OCI-LY3 (cell line): ENCODE measurements at regions not wholly inside any gene's neighbourhood (a gene's known extent, or its start where the extent isn't known, plus 50 kb on each side); places are given as distances from the start of the nearest gene placed in this dataset.

Experiments
- H2AFZ ChIP-seq: fragments of 200-600, 300-600 bp; shearing (Covaris generic); 2 replicates; pipeline ENCODE4 v1.6.0; 2014; ENCODE audit warnings: antibody characterized with exemption, low read depth, low read length
- H3K27ac ChIP-seq: fragments of 200-600, 300-600 bp; sonication (generic); 2 replicates; pipeline ENCODE4 v1.5.1; 2014; ENCODE audit warnings: mild to moderate bottlenecking, low read length, moderate library complexity, mixed read lengths
- H3K27me3 ChIP-seq: fragments of 200-600, 300-600 bp; sonication (generic); 2 replicates; pipeline ENCODE4 v1.6.1; 2014; ENCODE audit warnings: low read depth, low read length, mixed read lengths
- H3K36me3 ChIP-seq: fragments of 200-600, 300-600 bp; sonication (generic); replicated peaks from 2 replicates; pipeline ENCODE3; 2014; ENCODE audit warnings: low read depth, low read length, mixed read lengths
- H3K4me1 ChIP-seq: fragments of 300-600, 200-600 bp; sonication (generic); 2 replicates; pipeline ENCODE4 v1.6.1; 2014; ENCODE audit warnings: low read length, mixed read lengths
- H3K4me2 ChIP-seq: fragments of 200-600, 300-600 bp; sonication (generic); 2 replicates; pipeline ENCODE4 v1.6.1; 2014; ENCODE audit warnings: low read length, mixed read lengths
- H3K4me3 ChIP-seq: fragments of 300-600, 200-600 bp; sonication (generic); 2 replicates; pipeline ENCODE4 v1.5.1; 2014; ENCODE audit warnings: antibody characterized with exemption, mild to moderate bottlenecking, low read length, moderate library complexity
- H3K79me2 ChIP-seq: fragments of 300-600, 200-600 bp; shearing (Covaris generic); 2 replicates; pipeline ENCODE4 v1.6.1; 2014; ENCODE audit warnings: mild to moderate bottlenecking, low read length, mixed read lengths
- H3K9ac ChIP-seq: fragments of 300-600, 200-600 bp; shearing (Covaris generic); 2 replicates; pipeline ENCODE4 v1.6.0; 2014; ENCODE audit warnings: mild to moderate bottlenecking, low read length, moderate library complexity
- H3K9me3 ChIP-seq: fragments of 200-600, 300-600 bp; shearing (Covaris generic); 2 replicates; pipeline ENCODE4 v1.6.1; 2014; ENCODE audit warnings: low read length, mixed read lengths; ENCODE audit not compliant: insufficient read depth
- H4K20me1 ChIP-seq: fragments of 200-600, 300-600 bp; sonication (generic); 2 replicates; pipeline ENCODE4 v1.6.1; 2016; ENCODE audit warnings: low read length, mixed read lengths; ENCODE audit not compliant: insufficient read depth
- EZH2phosphoT487 ChIP-seq: fragments of 200-600 bp; shearing (Covaris generic); IDR thresholded peaks from 2 replicates; pipeline ENCODE4 v1.6.1; 2018; ENCODE audit warnings: antibody characterized with exemption, mixed run types, low read depth
- TF ChIP-seq, protein P1 (sequence below): fragments of 200-600, 300-600 bp; sonication (generic); IDR thresholded peaks from 2 replicates; pipeline ENCODE4 v1.5.1; 2014; ENCODE audit warnings: antibody characterized with exemption, low read length, low read depth

DNA sequence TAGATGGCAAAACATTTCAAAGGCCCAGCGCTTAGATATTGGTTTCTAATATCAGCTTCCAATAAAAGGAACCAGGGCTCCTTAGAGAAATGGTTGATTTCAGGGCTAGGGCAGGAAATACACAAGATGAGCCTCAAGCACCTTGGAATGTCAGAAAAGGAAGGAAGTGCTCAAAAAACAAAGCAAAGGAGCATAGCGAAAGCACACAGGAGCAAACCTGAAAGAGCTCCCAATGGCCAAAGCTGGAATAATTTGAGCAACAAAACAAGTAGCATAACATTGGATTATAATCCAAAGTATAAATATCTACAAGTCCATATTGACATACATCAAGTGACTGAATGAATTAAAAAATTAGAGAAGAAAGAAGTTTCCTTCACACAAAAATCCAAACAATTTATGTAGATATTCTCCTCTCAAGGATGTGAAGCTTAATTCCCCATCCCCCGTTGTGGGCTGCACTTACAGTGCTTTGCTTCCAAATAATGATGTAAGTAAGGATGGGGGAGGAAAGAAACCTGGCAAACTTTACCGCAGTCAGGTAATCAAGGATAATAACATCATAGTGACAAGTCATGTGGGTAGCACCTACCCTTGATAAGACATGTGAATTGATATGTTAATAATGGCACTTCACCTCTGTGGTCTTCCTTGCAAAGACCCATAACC is 132.9 kb upstream of the DST start:
- no peak overlapping the region for H3K27ac ChIP-seq
- H3K9ac ChIP-seq, result no peak overlapping the region
- H3K4me2 ChIP-seq, result no peak overlapping the region
- TF ChIP-seq, protein P1, sequence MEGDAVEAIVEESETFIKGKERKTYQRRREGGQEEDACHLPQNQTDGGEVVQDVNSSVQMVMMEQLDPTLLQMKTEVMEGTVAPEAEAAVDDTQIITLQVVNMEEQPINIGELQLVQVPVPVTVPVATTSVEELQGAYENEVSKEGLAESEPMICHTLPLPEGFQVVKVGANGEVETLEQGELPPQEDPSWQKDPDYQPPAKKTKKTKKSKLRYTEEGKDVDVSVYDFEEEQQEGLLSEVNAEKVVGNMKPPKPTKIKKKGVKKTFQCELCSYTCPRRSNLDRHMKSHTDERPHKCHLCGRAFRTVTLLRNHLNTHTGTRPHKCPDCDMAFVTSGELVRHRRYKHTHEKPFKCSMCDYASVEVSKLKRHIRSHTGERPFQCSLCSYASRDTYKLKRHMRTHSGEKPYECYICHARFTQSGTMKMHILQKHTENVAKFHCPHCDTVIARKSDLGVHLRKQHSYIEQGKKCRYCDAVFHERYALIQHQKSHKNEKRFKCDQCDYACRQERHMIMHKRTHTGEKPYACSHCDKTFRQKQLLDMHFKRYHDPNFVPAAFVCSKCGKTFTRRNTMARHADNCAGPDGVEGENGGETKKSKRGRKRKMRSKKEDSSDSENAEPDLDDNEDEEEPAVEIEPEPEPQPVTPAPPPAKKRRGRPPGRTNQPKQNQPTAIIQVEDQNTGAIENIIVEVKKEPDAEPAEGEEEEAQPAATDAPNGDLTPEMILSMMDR, result no peak
- TF ChIP-seq EZH2phosphoT487, result no peak
- no peaks in the 10 kb centered on the region for H3K27me3 ChIP-seq
- no peaks in the 10 kb centered on the region for H3K4me1 ChIP-seq
- H3K4me3 ChIP-seq, result no peak overlapping the region
- no peaks in the 10 kb centered on the region for H3K79me2 ChIP-seq
- no peaks in the 10 kb centered on the region for H4K20me1 ChIP-seq
- H3K9me3 ChIP-seq, result no peaks in the 10 kb centered on the region
- no peaks in the 10 kb centered on the region for H3K36me3 ChIP-seq
- H2AFZ ChIP-seq, result no peak overlapping the region

DNA sequence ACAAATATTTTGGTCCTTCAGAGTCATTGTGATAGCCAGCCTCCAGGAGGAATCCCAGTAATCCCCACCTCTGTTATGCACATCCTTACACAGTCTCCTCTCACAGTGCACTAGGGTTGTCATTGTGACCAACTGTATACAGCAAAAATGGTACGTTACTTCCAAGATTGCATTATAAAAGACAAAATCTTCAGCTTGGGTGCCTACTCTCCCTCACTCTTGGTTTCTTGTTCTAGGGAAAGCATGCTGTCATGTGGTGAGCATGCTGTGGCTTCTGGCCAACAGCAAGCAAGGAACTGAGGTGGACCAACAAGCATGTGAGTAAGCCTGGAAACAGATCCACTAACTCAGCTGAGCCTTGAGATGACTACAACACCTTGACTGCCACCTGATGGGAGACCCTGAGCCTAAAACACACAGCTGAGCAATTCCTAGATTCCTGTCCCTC is 130.1 kb upstream of the DST start:
- Histone ChIP-seq H2AFZ (no peak overlapping the region), H4K20me1 (no peaks in the 10 kb centered on the region), H3K4me1 (peaks cover 7% of the 10 kb centered on the region), H3K27ac (no peak overlapping the region), H3K9ac (no peak overlapping the region), H3K36me3 (no peaks in the 10 kb centered on the region), H3K79me2 (no peaks in the 10 kb centered on the region), H3K9me3 (no peaks in the 10 kb centered on the region), H3K27me3 (no peaks in the 10 kb centered on the region), H3K4me2 (no peak overlapping the region), H3K4me3 (no peak overlapping the region)
- TF ChIP-seq, protein P1, result peak; percentile 12; the same call in 1 of the 2 replicates
- TF ChIP-seq EZH2phosphoT487, result no peak

GRCh38 chr6:56771929-56772607 is 129.4 kb upstream of the DST start:
- no peak overlapping the region for H3K9ac ChIP-seq
- H3K9me3 ChIP-seq, result no peaks in the 10 kb centered on the region
- H3K4me1 ChIP-seq, result peaks cover 12% of the 10 kb centered on the region
- no peaks in the 10 kb centered on the region for H3K36me3 ChIP-seq
- TF ChIP-seq, protein P1, result no peak
- no peak for TF ChIP-seq EZH2phosphoT487
- no peak overlapping the region for H3K27ac ChIP-seq
- no peak overlapping the region for H3K4me2 ChIP-seq
- no peaks in the 10 kb centered on the region for H4K20me1 ChIP-seq
- no peak overlapping the region for H3K4me3 ChIP-seq
- H2AFZ ChIP-seq, result no peak overlapping the region
- H3K79me2 ChIP-seq, result no peaks in the 10 kb centered on the region
- no peaks in the 10 kb centered on the region for H3K27me3 ChIP-seq

DNA sequence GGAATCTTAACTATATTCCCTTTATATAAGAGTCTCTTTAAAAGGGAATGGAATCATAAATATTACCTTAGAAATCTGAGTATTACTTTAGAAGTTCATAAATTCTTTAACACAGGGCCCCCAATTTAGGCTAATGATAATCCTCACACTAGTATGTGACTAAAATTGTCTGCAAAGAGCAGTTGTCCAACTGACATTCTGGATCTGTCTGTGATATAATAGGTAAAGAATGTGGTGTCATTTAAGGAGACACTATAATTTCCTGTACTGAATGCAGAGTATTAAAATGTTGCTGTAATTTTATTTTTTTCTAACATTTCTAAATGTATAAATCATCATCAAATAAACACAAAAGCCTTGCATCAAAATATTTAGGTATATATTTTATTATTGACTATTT is 128.5 kb upstream of the DST start:
- no peak overlapping the region for H3K4me3 ChIP-seq

More for the DNA sequence above, 128.5 kb upstream of the DST start:
- no peak overlapping the region for H2AFZ ChIP-seq
- no peaks in the 10 kb centered on the region for H4K20me1 ChIP-seq
- H3K4me1 ChIP-seq, result peaks cover 21% of the 10 kb centered on the region
- H3K9ac ChIP-seq, result no peak overlapping the region
- no peaks in the 10 kb centered on the region for H3K36me3 ChIP-seq
- no peaks in the 10 kb centered on the region for H3K79me2 ChIP-seq
- TF ChIP-seq, protein P1, result no peak
- no peaks in the 10 kb centered on the region for H3K9me3 ChIP-seq
- no peak overlapping the region for H3K27ac ChIP-seq
- no peak overlapping the region for H3K4me2 ChIP-seq
- H3K27me3 ChIP-seq, result no peaks in the 10 kb centered on the region
